Large intestine (tissue), 3 donors: ENCODE measurements at regions not wholly inside any gene's neighbourhood (a gene's known extent, or its start where the extent isn't known, plus 50 kb on each side); places are given as distances from the start of the nearest gene placed in this dataset.
"Not testable (repeated sequence)": the region's sequence is repeated elsewhere in the genome, so short reads cannot be mapped to it uniquely, and the experiment has no call there.

Source experiments
- DNase-seq, 2 donors: peaks; one replicate each; pipeline versions ENCODE4 v3.0.0 to v3.0.0-alpha.2; 2013
- H3K27ac ChIP-seq: one replicate; pipeline ENCODE4 v1.5.1; 2013; ENCODE audit warnings: low read length
- H3K27me3 ChIP-seq: 2 replicates; pipeline ENCODE4 v1.6.1; 2013; ENCODE audit warnings: low read length; ENCODE audit not compliant: control insufficient read depth, insufficient read depth
- H3K36me3 ChIP-seq: 2 replicates; pipeline ENCODE4 v1.6.1; 2013; ENCODE audit warnings: low read length; ENCODE audit not compliant: control insufficient read depth, insufficient read depth
- H3K4me1 ChIP-seq: one replicate; pipeline ENCODE4 v1.6.1; 2013; ENCODE audit warnings: low read length; ENCODE audit not compliant: control insufficient read depth, insufficient read depth
- H3K4me3 ChIP-seq: one replicate; pipeline ENCODE4 v1.5.1; 2013; ENCODE audit warnings: low read length
- H3K9me3 ChIP-seq: one replicate; pipeline ENCODE4 v1.6.1; 2013; ENCODE audit warnings: mild to moderate bottlenecking, low read depth, low read length, moderate library complexity; ENCODE audit not compliant: control insufficient read depth
- WGBS: methylation state at CpG from one replicate; pipeline ENCODE4 v1.1.5; 2013; ENCODE audit warnings: low lambda C conversion rate; ENCODE audit not compliant: insufficient coverage; 5-methylcytosine and 5-hydroxymethylcytosine counted together

GRCh38 chr1:195648875-195649274 is 959.4 kb downstream of the KCNT2 start:
- not testable (repeated sequence) for DNase-seq, H3K27me3 ChIP-seq, H3K4me1 ChIP-seq, H3K4me3 ChIP-seq, H3K27ac ChIP-seq, H3K9me3 ChIP-seq, H3K36me3 ChIP-seq
- WGBS, result no CpG with 5 or more reads among the region's 2 CpGs

- Histone ChIP-seq H3K4me1 (no peaks in the 10 kb centered on the region), H3K27ac (no peak overlapping the region), H3K36me3 (no peaks in the 10 kb centered on the region), H3K9me3 (no peaks in the 10 kb centered on the region), H3K27me3 (no peaks in the 10 kb centered on the region), H3K4me3 (no peak overlapping the region)
- WGBS, result 55% methylated on average over 2 of the region's 5 CpGs
- no peak for DNase-seq
These were observed 970.7 kb downstream of the KCNT2 start for GRCh38 chr1:195637539-195637938.

GRCh38 chr1:195618287-195618686 is 990.0 kb downstream of the KCNT2 start:
- no peak overlapping the region for H3K4me3 ChIP-seq
- no peak for DNase-seq
- no peaks in the 10 kb centered on the region for H3K4me1 ChIP-seq
- H3K36me3 ChIP-seq, result no peaks in the 10 kb centered on the region
- H3K9me3 ChIP-seq, result no peaks in the 10 kb centered on the region
- H3K27ac ChIP-seq, result no peak overlapping the region
- no peaks in the 10 kb centered on the region for H3K27me3 ChIP-seq
- WGBS, result 90% methylated on average over 3 of the region's 3 CpGs

- no peaks in the 10 kb centered on the region for H3K27me3 ChIP-seq
- 75% methylated on average over 1 of the region's 2 CpGs for WGBS
- H3K4me3 ChIP-seq, result no peak overlapping the region
- H3K4me1 ChIP-seq, result no peaks in the 10 kb centered on the region
- DNase-seq, result no peak
- no peaks in the 10 kb centered on the region for H3K36me3 ChIP-seq
- no peaks in the 10 kb centered on the region for H3K9me3 ChIP-seq
- H3K27ac ChIP-seq, result no peak overlapping the region
These were observed 991.1 kb downstream of the KCNT2 start for GRCh38 chr1:195617106-195617505.

- no peak overlapping the region for H3K27ac ChIP-seq
- no peak overlapping the region for H3K4me3 ChIP-seq
- H3K9me3 ChIP-seq, result no peaks in the 10 kb centered on the region
- no peak for DNase-seq
- no CpG with 5 or more reads among the region's 1 CpG for WGBS
- no peaks in the 10 kb centered on the region for H3K36me3 ChIP-seq
- no peaks in the 10 kb centered on the region for H3K27me3 ChIP-seq
- H3K4me1 ChIP-seq, result no peaks in the 10 kb centered on the region
These were observed 999.4 kb downstream of the KCNT2 start for GRCh38 chr1:195608883-195609282.

- Histone ChIP-seq H3K4me1 (no peaks in the 10 kb centered on the region), H3K4me3 (no peak overlapping the region), H3K27ac (no peak overlapping the region), H3K36me3 (no peaks in the 10 kb centered on the region), H3K9me3 (no peaks in the 10 kb centered on the region), H3K27me3 (no peaks in the 10 kb centered on the region)
- 100% methylated on average over 1 of the region's 1 CpG for WGBS
- no peak for DNase-seq
These were observed 1001.8 kb downstream of the KCNT2 start for GRCh38 chr1:195606483-195606882.

- Histone ChIP-seq H3K4me1 (no peaks in the 10 kb centered on the region), H3K36me3 (no peaks in the 10 kb centered on the region), H3K9me3 (no peaks in the 10 kb centered on the region), H3K27ac (no peak overlapping the region), H3K27me3 (no peaks in the 10 kb centered on the region), H3K4me3 (no peak overlapping the region)
- DNase-seq, result no peak
- WGBS, result no CpG with 5 or more reads among the region's 1 CpG
These were observed 1004.0 kb downstream of the KCNT2 start for GRCh38 chr1:195604287-195604686.

GRCh38 chr1:195597891-195598290 is 1010.3 kb downstream of the KCNT2 start:
- H3K27ac ChIP-seq, result no peak overlapping the region
- H3K36me3 ChIP-seq, result no peaks in the 10 kb centered on the region
- no peak for DNase-seq
- H3K9me3 ChIP-seq, result no peaks in the 10 kb centered on the region
- H3K4me1 ChIP-seq, result no peaks in the 10 kb centered on the region
- H3K27me3 ChIP-seq, result no peaks in the 10 kb centered on the region
- H3K4me3 ChIP-seq, result no peak overlapping the region

- Histone ChIP-seq H3K27ac (no peak overlapping the region), H3K27me3 (no peaks in the 10 kb centered on the region), H3K36me3 (no peaks in the 10 kb centered on the region), H3K4me3 (no peak overlapping the region), H3K4me1 (no peaks in the 10 kb centered on the region), H3K9me3 (no peaks in the 10 kb centered on the region)
- 83% methylated on average over 2 of the region's 3 CpGs for whole genome bisulfite sequencing
- no peak for DNase-seq
These were observed 1013.5 kb downstream of the KCNT2 start for GRCh38 chr1:195594773-195595172.

GRCh38 chr1:195594322-195594721 is 1013.9 kb downstream of the KCNT2 start:
- no peak overlapping the region for H3K4me3 ChIP-seq
- no peak for DNase-seq
- no peaks in the 10 kb centered on the region for H3K9me3 ChIP-seq
- H3K27ac ChIP-seq, result no peak overlapping the region
- H3K27me3 ChIP-seq, result no peaks in the 10 kb centered on the region
- H3K36me3 ChIP-seq, result no peaks in the 10 kb centered on the region
- no peaks in the 10 kb centered on the region for H3K4me1 ChIP-seq
- 70% methylated on average over 1 of the region's 2 CpGs for WGBS

GRCh38 chr1:195591917-195592672 is 1016.1 kb downstream of the KCNT2 start:
- Histone ChIP-seq H3K9me3 (no peaks in the 10 kb centered on the region), H3K27ac (no peak overlapping the region), H3K27me3 (no peaks in the 10 kb centered on the region), H3K4me1 (no peaks in the 10 kb centered on the region), H3K36me3 (no peaks in the 10 kb centered on the region), H3K4me3 (no peak overlapping the region)
- 100% methylated on average over 2 of the region's 3 CpGs for WGBS
- no peak for DNase-seq
